OCI-M2 (cell line): ENCODE measurements at regions not wholly inside any gene's neighbourhood (a gene's known extent, or its start where the extent isn't known, plus 50 kb on each side); places are given as distances from the start of the nearest gene placed in this dataset.
"Not testable (repeated sequence)": the region's sequence is repeated elsewhere in the genome, so short reads cannot be mapped to it uniquely, and the experiment has no call there.

Experiments
- DNase-seq: peaks from one replicate; lab custom pipeline; 2025; ENCODE audit not compliant: unreplicated experiment; lab: John Stamatoyannopoulos, UW

- DNase-seq: no peak
Measured at GRCh38 chr2:14454202-14454601, 178.3 kb upstream of the LRATD1 start.

- DNase-seq: no peak
Measured at GRCh38 chr2:14459786-14460325, 172.7 kb upstream of the LRATD1 start.

- no peak for DNase-seq
Measured at GRCh38 chr2:14475994-14476393, 156.5 kb upstream of the LRATD1 start.

- no peak for DNase-seq
Measured at GRCh38 chr2:14479486-14479885, 153.0 kb upstream of the LRATD1 start.

- DNase-seq: no peak
Measured at GRCh38 chr2:14480120-14480519, 152.4 kb upstream of the LRATD1 start.

- no peak for DNase-seq
Measured at GRCh38 chr2:14480906-14481305, 151.6 kb upstream of the LRATD1 start.

GRCh38 chr2:14492920-14493503, 139.5 kb upstream of the LRATD1 start:
- no peak for DNase-seq

- DNase-seq: no peak
Measured at GRCh38 chr2:14494759-14495158, 137.8 kb upstream of the LRATD1 start.

GRCh38 chr2:14501061-14501460, 131.5 kb upstream of the LRATD1 start:
- DNase-seq: no peak

- not testable (repeated sequence) for DNase-seq
Measured at GRCh38 chr2:14506955-14507354, 125.6 kb upstream of the LRATD1 start.

- DNase-seq: no peak
Measured at GRCh38 chr2:14511541-14511940, 121.0 kb upstream of the LRATD1 start.

GRCh38 chr2:14513903-14514302, 118.6 kb upstream of the LRATD1 start:
- DNase-seq: no peak

- DNase-seq: no peak
Measured at GRCh38 chr2:14516844-14517243, 115.7 kb upstream of the LRATD1 start.

- no peak for DNase-seq
Measured at GRCh38 chr2:14517731-14518130, 114.8 kb upstream of the LRATD1 start.

GRCh38 chr2:14520385-14520945, 112.1 kb upstream of the LRATD1 start:
- no peak for DNase-seq

GRCh38 chr2:14524041-14524802, 108.3 kb upstream of the LRATD1 start:
- no peak for DNase-seq

- DNase-seq: no peak
Measured at GRCh38 chr2:14524803-14525080, 107.8 kb upstream of the LRATD1 start.

GRCh38 chr2:14530506-14530905, 102.0 kb upstream of the LRATD1 start:
- DNase-seq: no peak

GRCh38 chr2:14533131-14533757, 99.3 kb upstream of the LRATD1 start:
- DNase-seq: no peak

GRCh38 chr2:14535156-14535555, 97.4 kb upstream of the LRATD1 start:
- DNase-seq: no peak

GRCh38 chr2:14536976-14537375, 95.5 kb upstream of the LRATD1 start:
- DNase-seq: no peak

- no peak for DNase-seq
Measured at GRCh38 chr2:14540015-14540414, 92.5 kb upstream of the LRATD1 start.
